ENCODE measurements at regions not wholly inside any gene's neighbourhood (a gene's known extent, or its start where the extent isn't known, plus 50 kb on each side); places are given as distances from the start of the nearest gene placed in this dataset.

DNA sequence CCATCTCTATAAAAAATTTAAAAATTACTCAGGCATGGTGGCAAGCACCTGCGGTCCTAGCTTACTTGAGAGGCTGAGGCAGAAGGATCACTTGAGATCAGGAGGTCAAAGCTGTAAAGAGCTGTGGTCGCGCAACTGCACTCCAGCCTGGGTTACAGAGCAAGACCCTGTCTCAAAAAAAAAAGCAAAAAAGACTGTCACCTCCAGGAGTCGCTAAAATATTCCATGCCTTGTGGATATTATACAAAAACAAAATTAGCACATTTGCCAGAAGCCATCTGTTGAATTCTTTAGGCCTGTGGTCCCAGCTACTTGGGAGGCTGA lies 87.0 kb upstream of the SDK1 start:
- TF ChIP-seq, protein P1, sequence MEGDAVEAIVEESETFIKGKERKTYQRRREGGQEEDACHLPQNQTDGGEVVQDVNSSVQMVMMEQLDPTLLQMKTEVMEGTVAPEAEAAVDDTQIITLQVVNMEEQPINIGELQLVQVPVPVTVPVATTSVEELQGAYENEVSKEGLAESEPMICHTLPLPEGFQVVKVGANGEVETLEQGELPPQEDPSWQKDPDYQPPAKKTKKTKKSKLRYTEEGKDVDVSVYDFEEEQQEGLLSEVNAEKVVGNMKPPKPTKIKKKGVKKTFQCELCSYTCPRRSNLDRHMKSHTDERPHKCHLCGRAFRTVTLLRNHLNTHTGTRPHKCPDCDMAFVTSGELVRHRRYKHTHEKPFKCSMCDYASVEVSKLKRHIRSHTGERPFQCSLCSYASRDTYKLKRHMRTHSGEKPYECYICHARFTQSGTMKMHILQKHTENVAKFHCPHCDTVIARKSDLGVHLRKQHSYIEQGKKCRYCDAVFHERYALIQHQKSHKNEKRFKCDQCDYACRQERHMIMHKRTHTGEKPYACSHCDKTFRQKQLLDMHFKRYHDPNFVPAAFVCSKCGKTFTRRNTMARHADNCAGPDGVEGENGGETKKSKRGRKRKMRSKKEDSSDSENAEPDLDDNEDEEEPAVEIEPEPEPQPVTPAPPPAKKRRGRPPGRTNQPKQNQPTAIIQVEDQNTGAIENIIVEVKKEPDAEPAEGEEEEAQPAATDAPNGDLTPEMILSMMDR (conservative IDR thresholded peaks at IDR 0.05; ENCODE audit: low read depth, low read length), result no peak
- no peak for TF ChIP-seq EZH2 (IDR thresholded peaks at IDR 0.05; ENCODE audit: low read length, unreplicated experiment)

All from PC-3 (cell line).